ENCODE measurements at regions not wholly inside any gene's neighbourhood (a gene's known extent, or its start where the extent isn't known, plus 50 kb on each side); places are given as distances from the start of the nearest gene placed in this dataset.

DNA sequence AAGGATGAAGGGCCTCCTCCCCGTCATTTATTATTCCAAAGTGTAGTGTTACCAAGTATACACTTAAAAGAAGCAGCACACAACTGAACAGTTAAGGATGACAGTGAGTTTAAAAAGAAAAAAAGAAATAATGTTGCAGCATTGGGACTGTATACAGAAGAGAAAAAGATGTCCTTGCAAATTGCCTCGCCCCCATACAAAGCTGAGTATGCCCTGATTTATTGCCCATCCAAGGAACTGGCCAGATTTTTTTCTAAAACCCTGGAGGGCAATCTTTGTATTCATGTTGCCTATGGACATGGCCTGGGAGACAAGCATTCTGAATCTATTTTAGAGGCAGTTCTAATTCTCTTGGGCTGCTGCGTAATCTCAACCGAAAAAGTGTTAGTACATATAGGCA is 182.7 kb upstream of the NR4A3 start:
- no peaks in the 10 kb centered on the region for H3K9me2 ChIP-seq (ENCODE audit: low read depth, low read length)
- no peaks in the 10 kb centered on the region for H3K79me2 ChIP-seq (ENCODE audit: insufficient read depth, low read length)
- no peak overlapping the region for H2AFZ ChIP-seq (ENCODE audit: low read length)
- H3K27me3 ChIP-seq (ENCODE audit: insufficient read depth, low read length), result no peaks in the 10 kb centered on the region
- no peaks in the 10 kb centered on the region for H3K36me3 ChIP-seq (ENCODE audit: insufficient read depth, low read length)
- no peaks in the 10 kb centered on the region for H3K4me1 ChIP-seq (ENCODE audit: insufficient read depth, low read length, severe bottlenecking)
- no peak overlapping the region for H3K4me3 ChIP-seq (ENCODE audit: low read depth, low read length, poor library complexity, severe bottlenecking)
- H4K20me1 ChIP-seq (ENCODE audit: insufficient read depth, low read length), result no peaks in the 10 kb centered on the region
- 0 out of 2 replicates have a peak, but pooled peaks cover 5% of the 10 kb centered on the region for H3K9me3 ChIP-seq (ENCODE audit: low read length)
- no peak overlapping the region for H3K9ac ChIP-seq (ENCODE audit: low read length)
- H3K27ac ChIP-seq (ENCODE audit: low read depth, low read length, poor library complexity, severe bottlenecking), result no peak overlapping the region
- no peaks in the 10 kb centered on the region for H3F3A ChIP-seq (ENCODE audit: insufficient read depth, low read length)
- H3K4me2 ChIP-seq (ENCODE audit: low read length), result no peak overlapping the region
- TF ChIP-seq EZH2 (IDR thresholded peaks at IDR 0.05; ENCODE audit: borderline replicate concordance, low read length), result no peak
- TF ChIP-seq, protein P1, sequence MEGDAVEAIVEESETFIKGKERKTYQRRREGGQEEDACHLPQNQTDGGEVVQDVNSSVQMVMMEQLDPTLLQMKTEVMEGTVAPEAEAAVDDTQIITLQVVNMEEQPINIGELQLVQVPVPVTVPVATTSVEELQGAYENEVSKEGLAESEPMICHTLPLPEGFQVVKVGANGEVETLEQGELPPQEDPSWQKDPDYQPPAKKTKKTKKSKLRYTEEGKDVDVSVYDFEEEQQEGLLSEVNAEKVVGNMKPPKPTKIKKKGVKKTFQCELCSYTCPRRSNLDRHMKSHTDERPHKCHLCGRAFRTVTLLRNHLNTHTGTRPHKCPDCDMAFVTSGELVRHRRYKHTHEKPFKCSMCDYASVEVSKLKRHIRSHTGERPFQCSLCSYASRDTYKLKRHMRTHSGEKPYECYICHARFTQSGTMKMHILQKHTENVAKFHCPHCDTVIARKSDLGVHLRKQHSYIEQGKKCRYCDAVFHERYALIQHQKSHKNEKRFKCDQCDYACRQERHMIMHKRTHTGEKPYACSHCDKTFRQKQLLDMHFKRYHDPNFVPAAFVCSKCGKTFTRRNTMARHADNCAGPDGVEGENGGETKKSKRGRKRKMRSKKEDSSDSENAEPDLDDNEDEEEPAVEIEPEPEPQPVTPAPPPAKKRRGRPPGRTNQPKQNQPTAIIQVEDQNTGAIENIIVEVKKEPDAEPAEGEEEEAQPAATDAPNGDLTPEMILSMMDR (IDR thresholded peaks at IDR 0.05; ENCODE audit: low read length), result no peak

DNA sequence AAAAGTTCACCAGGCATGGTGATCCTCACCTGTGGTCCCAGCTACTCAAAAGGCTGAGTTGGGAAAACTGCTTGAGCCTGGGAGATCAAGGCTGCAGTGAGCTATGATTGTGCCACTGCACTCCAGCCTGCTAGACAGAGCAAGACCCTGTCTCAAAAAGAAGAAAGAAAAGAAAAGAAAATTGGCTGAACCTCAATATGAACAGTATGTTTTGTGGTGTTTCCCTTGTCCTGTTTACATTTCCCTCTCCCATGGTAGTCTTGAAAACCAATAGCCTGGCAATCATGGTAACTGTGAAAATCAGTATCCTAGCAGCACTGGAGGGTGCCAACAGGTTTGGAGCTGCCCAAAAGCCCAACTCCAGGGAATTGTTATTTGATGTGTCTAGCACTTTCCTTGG is 174.1 kb upstream of the NR4A3 start:
- no peaks in the 10 kb centered on the region for H3F3A ChIP-seq (ENCODE audit: insufficient read depth, low read length)
- TF ChIP-seq EZH2 (IDR thresholded peaks at IDR 0.05; ENCODE audit: borderline replicate concordance, low read length), result no peak
- TF ChIP-seq, protein P1 (IDR thresholded peaks at IDR 0.05; ENCODE audit: low read length), result no peak
- H4K20me1 ChIP-seq (ENCODE audit: insufficient read depth, low read length), result no peaks in the 10 kb centered on the region
- no peak overlapping the region for H3K9ac ChIP-seq (ENCODE audit: low read length)
- H3K4me3 ChIP-seq (ENCODE audit: low read depth, low read length, poor library complexity, severe bottlenecking), result no peak overlapping the region
- H3K36me3 ChIP-seq (ENCODE audit: insufficient read depth, low read length), result no peaks in the 10 kb centered on the region
- no peaks in the 10 kb centered on the region for H3K4me1 ChIP-seq (ENCODE audit: insufficient read depth, low read length, severe bottlenecking)
- H3K27me3 ChIP-seq (ENCODE audit: insufficient read depth, low read length), result no peaks in the 10 kb centered on the region
- H2AFZ ChIP-seq (ENCODE audit: low read length), result no peak overlapping the region
- no peaks in the 10 kb centered on the region for H3K9me3 ChIP-seq (ENCODE audit: low read length)
- no peaks in the 10 kb centered on the region for H3K9me2 ChIP-seq (ENCODE audit: low read depth, low read length)
- H3K4me2 ChIP-seq (ENCODE audit: low read length), result no peak overlapping the region
- no peak overlapping the region for H3K27ac ChIP-seq (ENCODE audit: low read depth, low read length, poor library complexity, severe bottlenecking)
- no peaks in the 10 kb centered on the region for H3K79me2 ChIP-seq (ENCODE audit: insufficient read depth, low read length)

DNA sequence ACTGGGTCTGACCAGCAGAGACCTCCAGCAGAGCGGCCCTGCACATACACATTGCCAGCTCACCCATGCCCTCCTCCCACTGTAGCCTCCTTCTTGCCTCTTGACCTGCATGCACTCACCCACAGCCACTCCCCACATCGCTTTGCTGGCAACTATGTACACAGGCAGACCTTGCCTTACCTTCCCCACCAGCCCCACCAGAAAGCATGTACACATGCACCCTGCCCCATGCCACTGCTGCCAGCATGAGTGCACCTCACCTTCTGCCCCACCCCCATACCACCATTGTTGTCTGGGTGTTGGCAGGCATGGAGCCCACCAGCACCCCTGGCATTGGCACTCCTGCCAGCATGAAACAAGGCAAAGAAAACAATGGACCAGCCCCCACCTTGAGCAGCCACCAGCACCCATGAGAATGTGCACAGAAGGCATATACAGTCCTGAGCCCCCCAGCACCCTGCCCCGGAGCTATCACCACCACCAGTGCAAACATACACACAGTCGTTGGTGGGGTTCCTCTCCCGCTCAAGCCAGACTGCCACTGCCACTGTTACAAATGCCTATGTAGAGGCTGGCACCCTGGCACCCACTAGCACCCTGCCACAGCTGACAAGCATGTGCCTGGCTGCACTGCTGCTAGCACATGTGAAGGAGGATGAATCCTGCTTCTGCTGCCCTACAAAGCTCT is 171.4 kb upstream of the NR4A3 start:
- Histone ChIP-seq H3K9me2 (ENCODE audit: low read depth, low read length) (no peaks in the 10 kb centered on the region), H3K9ac (ENCODE audit: low read length) (no peak overlapping the region), H3K4me3 (ENCODE audit: low read depth, low read length, poor library complexity, severe bottlenecking) (no peak overlapping the region), H3K27me3 (ENCODE audit: insufficient read depth, low read length) (no peaks in the 10 kb centered on the region), H3K79me2 (ENCODE audit: insufficient read depth, low read length) (no peaks in the 10 kb centered on the region), H3K4me2 (ENCODE audit: low read length) (no peak overlapping the region), H3K4me1 (ENCODE audit: insufficient read depth, low read length, severe bottlenecking) (no peaks in the 10 kb centered on the region), H2AFZ (ENCODE audit: low read length) (no peak overlapping the region), H3K27ac (ENCODE audit: low read depth, low read length, poor library complexity, severe bottlenecking) (no peak overlapping the region), H4K20me1 (ENCODE audit: insufficient read depth, low read length) (no peaks in the 10 kb centered on the region), H3K36me3 (ENCODE audit: insufficient read depth, low read length) (no peaks in the 10 kb centered on the region), H3F3A (ENCODE audit: insufficient read depth, low read length) (no peaks in the 10 kb centered on the region), H3K9me3 (ENCODE audit: low read length) (no peaks in the 10 kb centered on the region)
- TF ChIP-seq EZH2 (IDR thresholded peaks at IDR 0.05; ENCODE audit: borderline replicate concordance, low read length), result no peak
- TF ChIP-seq, protein P1 (IDR thresholded peaks at IDR 0.05; ENCODE audit: low read length), result no peak
